Keratinocyte (primary cell): ENCODE measurements at regions not wholly inside any gene's neighbourhood (a gene's known extent, or its start where the extent isn't known, plus 50 kb on each side); places are given as distances from the start of the nearest gene placed in this dataset.

Experiments used
- EZH2 ChIP-seq: IDR thresholded peaks from one replicate; pipeline ENCODE4 v1.6.1; 2012; ENCODE audit warnings: inconsistent platforms, mild to moderate bottlenecking, low read length, moderate library complexity
- TF ChIP-seq, protein P1 (sequence below), 3 experiments: IDR thresholded peaks in 1 of 3; conservative IDR thresholded peaks in 1 of 3; optimal IDR thresholded peaks in 1 of 3; 2 replicates in 2 of 3; 3 replicates in 1 of 3; pipeline versions ENCODE3 to v1.5.1; 2011; ENCODE audit warnings: low read length in 3 of 3, mild to moderate bottlenecking in 3 of 3, moderate library complexity in 2 of 3, control low read depth in 1 of 3, inconsistent platforms in 1 of 3; ENCODE audit not compliant: insufficient read depth in 2 of 3; ENCODE audit errors: extremely low read depth in 1 of 3

DNA sequence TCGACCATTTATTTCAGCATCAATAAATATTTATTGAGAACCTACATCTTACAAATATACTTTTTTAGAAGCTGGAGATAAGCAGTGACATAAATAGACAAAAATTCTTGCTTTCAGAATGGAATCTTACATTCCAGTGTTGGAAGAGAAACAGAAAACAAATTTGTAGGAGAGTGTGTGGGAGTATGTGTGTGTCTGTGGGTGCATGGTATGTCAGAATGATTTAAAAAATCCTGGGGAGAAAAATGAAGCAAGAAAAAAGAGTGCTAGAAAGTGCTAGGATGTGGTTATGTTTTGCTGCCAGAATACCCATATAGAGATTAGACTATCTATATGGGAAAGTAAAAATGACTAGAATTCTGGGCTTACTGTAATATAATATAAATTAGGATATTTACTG, 561.7 kb upstream of the SGO1 start:
- TF ChIP-seq, protein P1, sequence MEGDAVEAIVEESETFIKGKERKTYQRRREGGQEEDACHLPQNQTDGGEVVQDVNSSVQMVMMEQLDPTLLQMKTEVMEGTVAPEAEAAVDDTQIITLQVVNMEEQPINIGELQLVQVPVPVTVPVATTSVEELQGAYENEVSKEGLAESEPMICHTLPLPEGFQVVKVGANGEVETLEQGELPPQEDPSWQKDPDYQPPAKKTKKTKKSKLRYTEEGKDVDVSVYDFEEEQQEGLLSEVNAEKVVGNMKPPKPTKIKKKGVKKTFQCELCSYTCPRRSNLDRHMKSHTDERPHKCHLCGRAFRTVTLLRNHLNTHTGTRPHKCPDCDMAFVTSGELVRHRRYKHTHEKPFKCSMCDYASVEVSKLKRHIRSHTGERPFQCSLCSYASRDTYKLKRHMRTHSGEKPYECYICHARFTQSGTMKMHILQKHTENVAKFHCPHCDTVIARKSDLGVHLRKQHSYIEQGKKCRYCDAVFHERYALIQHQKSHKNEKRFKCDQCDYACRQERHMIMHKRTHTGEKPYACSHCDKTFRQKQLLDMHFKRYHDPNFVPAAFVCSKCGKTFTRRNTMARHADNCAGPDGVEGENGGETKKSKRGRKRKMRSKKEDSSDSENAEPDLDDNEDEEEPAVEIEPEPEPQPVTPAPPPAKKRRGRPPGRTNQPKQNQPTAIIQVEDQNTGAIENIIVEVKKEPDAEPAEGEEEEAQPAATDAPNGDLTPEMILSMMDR (optimal IDR thresholded peaks at IDR 0.05 in 1 of 3, IDR thresholded peaks at IDR 0.05 in 1 of 3, conservative IDR thresholded peaks at IDR 0.05 in 1 of 3; ENCODE audit: extremely low read depth in 1 of 3, insufficient read depth in 2 of 3, low read length in 3 of 3), result no peak
- TF ChIP-seq EZH2, result no peak
